HG03378 (cell line): ENCODE measurements at regions not wholly inside any gene's neighbourhood (a gene's known extent, or its start where the extent isn't known, plus 50 kb on each side); places are given as distances from the start of the nearest gene placed in this dataset.
"Not testable (repeated sequence)": the region's sequence is repeated elsewhere in the genome, so short reads cannot be mapped to it uniquely, and the experiment has no call there.

Experiments
- ATAC-seq: cut with Tn5 transposase; IDR thresholded peaks from one replicate; pipeline ENCODE4 v1.9.1; 2021; ENCODE audit warnings: mild to moderate bottlenecking, moderate library complexity; ENCODE audit not compliant: unreplicated experiment

DNA sequence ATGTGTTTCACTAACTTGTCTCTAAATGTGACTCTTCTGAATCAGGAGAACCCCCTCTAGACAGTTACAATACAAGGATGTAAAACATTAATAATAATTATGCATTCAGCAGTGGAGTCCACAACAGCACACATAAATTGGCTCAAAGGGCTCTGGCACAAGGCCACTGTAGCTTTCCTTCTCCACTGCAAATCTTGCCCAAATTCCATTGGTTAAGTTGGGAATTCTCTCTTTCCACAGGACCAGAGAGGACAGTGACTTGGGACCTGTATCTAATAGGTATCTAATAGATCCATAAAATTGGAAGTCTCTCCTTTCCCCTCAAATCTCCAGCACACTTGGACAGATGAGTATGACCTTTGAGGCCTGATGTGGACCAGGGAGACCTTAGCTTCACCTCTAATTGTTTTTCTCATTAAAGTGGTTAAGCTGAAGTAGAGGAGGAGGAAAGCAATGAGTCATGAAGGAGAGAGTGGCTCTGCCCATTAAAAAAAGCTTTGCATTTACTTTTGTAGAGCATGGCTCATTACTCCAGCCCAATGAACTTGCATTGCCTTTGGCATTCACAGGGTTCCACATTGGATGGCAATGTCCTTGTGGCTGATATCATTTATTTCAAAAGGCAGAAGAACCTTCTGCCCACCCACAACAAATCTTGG is 72.3 kb upstream of the SH3RF1 start:
- no peak for ATAC-seq

DNA sequence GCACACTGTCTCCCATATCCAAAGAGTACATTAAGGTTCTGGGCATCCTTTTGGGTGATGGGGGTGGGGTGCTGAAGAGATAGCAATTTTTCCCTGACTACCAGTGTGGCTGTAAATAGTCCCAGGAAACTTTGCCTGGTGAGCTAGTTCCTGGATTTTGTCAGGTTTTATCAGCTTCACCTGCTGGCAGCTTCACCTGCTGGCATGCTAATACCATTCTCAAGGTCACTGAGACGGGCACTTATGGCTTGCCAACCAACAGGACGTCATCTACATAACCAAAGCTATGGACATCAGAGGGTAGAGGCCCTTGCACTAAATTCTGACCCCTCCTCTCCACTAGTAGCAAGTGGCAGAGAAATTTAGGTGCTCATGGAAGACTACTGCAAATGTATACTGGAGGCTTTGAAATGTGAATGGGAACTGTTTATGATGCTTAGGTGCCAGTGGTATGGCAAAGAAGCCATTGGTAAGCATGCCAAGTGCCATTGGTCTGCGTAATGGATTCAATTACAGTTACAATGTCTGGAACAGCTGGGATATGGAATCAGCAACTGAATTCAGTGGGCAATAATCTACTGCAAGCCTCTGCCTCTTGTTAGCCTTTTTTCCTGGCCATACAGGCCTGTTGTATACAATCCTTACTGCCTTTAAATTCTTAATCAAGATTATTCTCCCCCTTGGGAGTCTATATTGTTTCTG is 71.6 kb upstream of the SH3RF1 start:
- no peak for ATAC-seq

DNA sequence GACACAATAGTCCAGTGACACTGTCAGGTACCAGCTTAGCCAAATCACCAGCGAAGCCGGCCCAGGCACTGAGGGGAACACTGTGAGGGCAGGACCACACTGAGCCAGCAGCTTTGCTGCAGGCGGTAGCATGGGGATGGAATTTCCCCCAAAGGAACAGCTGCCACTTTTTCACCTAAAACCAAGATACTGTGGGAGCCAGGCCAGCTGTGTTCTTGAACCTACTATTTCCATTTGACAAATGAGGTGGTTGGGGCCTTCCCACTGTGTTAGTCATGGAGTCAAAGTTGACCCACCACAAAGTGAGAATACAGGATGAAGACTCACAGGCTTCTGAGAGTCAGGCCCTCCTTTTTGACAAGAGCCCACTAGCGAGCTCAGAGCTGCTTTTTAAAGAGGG is 70.7 kb upstream of the SH3RF1 start:
- ATAC-seq, result peak; percentile 64

DNA sequence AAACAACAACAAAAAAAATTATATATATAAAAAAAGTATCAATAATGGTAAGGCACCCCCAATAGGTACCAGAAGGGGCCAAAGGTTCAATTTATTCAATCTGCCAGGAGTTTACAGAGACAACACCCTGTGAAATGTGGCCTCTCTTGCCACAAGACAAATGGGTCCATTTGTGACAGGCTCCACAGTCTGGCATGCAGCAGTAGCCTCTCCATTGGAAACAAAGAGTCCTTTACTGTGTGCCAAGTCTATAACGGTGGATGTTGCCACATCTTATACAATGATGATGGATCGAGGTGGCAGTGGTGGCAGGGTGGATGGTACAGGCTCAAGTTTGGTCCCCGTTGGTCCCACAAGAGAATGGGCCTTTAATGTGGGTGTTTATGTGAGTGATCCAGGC is 70.1 kb upstream of the SH3RF1 start:
- peak; percentile 15 for ATAC-seq

DNA sequence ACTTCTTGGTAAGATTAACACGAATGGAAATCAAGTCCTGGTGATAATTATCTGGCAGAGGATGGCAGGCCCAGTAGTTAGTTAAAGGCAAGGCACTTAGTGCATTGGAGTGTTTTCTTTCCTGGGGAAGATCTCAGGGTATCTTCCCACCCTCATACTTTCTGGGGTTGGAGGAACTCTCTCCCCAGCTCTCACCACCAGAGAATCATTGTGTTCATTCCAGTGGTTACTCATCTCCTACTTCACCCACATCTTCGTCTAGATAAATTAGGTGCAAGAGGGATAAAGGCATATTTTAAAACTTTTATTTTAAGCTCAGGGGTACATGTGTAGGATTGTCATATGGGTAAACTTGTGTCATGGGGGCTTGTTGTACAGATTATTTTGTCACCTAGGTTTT is 67.5 kb upstream of the SH3RF1 start:
- ATAC-seq, result no peak

DNA sequence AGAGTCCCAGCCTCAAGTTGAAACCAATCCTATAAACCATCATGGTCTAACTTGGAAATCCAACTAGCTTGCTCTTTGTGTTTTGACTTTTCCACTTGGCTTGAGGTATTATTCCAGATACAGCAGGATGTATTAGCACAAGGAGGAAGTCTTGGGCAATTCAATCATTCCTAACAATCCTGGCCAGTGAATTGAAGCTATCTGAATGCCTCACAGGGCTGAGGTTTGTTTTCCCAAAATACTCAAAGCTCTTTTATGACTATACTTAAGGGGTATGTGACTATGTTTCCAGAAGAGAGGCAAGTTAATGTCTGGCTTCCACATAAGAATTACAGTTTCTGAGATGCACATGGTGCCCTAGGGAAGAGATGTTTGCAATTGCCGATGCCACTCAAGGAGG is 66.8 kb upstream of the SH3RF1 start:
- ATAC-seq, result no peak

DNA sequence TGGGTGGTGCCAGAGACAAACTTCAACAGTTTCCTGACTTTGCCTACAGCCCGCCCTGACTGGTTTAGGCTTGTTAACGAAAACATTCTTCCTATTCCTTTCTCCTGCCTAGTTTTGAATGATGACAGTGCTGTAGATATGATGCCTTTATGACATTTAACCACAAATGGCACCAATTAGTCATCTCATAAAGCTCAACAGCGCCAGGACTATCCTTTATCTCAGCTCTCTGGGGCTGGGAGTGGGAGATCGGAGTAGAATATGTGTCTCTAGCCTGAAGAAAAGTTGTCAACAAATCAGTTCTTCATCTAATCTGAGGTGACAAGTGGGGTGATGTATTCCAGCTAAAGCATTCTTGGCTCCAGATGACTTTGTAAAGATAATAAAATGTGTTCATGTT is 64.6 kb upstream of the SH3RF1 start:
- ATAC-seq, result no peak

DNA sequence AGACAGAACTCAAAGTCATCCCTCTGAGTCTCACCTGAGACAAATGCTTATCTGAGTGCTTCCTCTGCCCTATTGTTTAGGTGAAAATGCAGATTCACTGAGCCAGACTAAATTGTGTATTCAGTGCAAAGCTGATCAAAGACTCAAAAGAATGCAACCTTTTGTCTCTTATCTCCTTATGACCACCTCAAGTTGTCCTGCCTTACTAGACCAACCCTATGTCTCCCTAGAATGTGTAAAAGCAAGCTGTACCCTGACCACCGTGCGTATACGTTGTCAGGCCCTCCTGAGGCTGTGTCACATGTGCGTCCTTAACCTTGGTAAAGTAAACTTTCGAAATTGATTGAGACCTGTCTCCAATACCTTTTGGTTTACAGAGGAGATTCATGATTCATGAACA is 63.6 kb upstream of the SH3RF1 start:
- ATAC-seq, result no peak

DNA sequence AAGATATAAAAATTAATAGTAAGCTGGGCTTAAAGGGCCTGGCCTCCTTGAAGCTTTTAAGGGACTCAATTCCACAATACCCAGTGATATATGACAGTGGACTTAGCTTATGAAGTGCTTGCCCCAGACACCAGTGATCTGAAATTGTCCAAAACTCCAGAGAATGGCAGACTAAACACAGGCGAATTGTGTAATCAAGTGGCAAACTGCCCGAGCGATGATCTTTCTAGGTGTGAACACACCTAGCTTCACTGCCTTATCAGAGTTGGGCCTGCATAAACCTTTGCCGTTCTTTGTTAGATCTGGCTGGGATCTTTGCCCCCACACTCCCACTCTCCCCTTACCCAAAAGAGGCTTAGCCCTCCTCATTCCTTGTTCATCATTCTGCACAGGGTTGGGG is 62.5 kb upstream of the SH3RF1 start:
- no peak for ATAC-seq

DNA sequence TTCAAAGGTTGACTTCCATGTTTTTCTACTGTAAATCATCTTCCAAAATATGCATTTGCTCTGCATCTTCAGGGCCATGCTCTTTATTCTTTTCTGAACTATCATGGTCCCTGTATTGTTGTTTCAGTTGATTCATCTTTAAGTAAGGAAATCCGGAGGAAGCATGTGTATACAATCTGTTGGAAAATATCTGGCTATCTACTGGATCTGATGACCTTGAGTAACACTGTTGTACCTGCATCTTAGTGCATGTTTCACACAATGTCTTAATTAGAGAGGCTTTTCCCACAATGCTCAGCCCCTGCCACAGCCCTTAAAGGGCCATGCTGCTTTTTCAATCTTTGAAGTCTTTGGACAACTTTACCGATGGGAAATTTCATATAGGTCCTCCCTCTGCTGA is 61.8 kb upstream of the SH3RF1 start:
- no peak for ATAC-seq

DNA sequence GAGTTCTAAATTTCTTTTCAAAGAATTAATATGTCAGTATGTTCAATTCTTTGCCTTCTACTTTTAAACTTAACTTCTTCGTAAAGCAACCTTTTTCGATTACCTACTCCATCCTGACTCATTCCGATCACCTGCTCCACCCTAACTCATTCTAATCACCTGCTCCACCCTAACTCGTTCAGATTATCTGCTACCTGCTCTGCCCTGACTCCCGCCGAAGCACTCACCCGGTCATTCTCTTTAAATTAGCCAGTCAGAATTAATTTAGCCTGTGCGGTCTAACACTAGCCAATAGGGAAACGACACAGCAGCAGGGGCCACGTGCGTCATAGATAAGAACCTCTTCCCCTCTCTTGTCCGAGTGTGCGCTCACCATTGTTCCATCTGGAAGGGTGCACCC is 60.1 kb upstream of the SH3RF1 start:
- no peak for ATAC-seq

DNA sequence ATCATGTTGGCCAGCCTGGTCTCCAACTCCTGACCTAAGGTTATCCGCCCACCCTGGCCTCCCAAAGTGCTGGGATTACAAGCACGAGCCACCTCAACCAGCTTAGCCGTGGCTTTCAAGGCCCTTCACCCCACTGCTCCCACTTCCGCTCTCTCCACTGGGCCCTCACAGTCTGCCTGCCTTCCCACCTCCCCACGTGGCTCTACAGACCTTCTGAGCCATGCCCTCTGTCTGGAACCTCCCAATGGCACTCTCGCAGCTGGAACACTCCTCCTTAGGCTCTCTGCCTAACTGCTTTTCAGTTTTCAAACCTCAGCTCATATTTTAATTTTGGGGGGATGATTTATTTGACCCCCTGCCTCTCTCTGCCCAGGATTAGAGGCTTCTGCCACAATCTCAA is 59.3 kb upstream of the SH3RF1 start:
- ATAC-seq, result no peak

DNA sequence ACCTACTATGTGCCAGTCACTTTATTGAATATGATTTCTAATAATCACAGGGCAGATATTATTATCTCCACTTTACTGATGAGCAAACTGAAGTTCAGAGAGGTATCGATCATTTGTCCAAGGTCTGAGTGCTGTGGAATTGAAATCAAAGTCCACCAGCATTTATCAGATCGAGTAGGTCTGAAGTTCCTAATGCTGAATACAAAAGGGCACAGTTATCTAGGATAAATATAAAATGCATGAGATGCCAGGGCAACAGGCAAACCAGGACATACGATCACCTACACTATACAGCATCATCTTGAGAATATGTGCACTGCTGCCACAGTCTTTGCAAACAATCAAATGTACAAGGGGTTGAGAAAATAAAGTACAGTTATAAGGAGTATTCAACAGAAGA is 57.2 kb upstream of the SH3RF1 start:
- ATAC-seq, result no peak

DNA sequence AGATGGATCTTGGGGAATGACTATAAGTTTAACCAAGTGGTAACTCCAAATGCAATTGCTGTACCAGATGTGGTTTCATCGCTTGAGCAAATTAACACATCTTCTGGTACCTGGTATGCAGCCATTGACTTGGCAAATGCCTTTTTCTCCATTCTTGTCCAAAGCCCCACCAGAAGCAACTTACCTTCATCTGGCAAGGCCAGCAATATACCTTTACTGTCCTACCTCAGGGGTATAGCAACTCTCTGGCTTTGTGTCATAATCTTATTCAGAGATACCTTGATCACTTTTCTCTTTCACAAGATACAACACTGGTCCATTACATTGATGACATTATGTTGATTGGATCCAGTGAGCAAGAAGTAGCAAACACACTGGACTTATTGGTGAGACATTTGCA is 53.2 kb upstream of the SH3RF1 start:
- not testable (repeated sequence) for ATAC-seq

DNA sequence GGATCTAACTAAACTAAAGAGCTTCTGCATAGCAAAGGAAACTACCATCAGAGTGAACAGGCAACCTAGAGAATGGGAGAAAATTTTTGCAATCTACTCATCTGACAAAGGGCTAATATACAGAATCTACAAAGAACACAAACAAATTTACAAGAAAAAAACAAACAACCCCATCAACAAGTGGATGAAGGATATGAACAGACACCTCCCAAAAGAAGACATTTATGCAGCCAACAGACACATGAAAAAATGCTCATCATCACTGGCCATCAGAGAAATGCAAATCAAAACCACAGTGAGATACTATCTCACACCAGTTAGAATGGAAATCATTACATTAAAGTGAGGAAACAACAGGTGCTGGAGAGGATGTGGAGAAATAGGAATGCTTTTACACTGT is 52.1 kb upstream of the SH3RF1 start:
- ATAC-seq, result not testable (repeated sequence)
